KBM-7 (cell line): ENCODE measurements at regions not wholly inside any gene's neighbourhood (a gene's known extent, or its start where the extent isn't known, plus 50 kb on each side); places are given as distances from the start of the nearest gene placed in this dataset.
"Not testable (repeated sequence)": the region's sequence is repeated elsewhere in the genome, so short reads cannot be mapped to it uniquely, and the experiment has no call there.

Experiments used
- DNase-seq: peaks from one replicate; pipeline ENCODE4 v3.0.0-alpha.2; 2015
- in situ Hi-C: fragments of 300-500 bp; cut with MboI; formaldehyde crosslinking; loops from 2 replicates; pipeline ENCODE4 v1.14.3; 2020; ENCODE audit warnings: low sequenced_read_pairs, low pct_unique_long_range_greater_than_20kb, mixed read lengths

GRCh38 chr2:138877421-138877820 lies 97.2 kb upstream of the NXPH2 start:
- in situ Hi-C loops: no loop called here

DNA sequence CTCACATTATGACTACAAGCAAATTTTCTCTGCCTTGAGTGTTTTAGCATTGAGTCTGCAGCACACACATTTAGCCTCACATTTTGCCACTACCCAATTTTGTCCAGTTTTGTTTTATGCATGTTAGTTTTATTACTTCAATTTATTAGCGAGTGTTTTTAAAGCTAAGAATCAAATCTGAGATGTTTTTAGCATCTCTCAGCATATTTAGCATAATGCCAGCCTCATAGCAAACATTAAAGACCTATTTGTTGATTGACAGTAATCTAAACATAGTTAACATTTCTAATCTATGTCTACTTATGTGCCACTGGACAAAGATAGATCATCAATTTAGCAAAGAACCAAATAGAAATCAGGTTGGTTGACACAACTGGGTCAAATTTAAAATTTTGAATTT lies 94.1 kb upstream of the NXPH2 start:
- no peak for DNase-seq
- in situ Hi-C loops: no loop called here

More at GRCh38 chr2:138877421-138877820, 97.2 kb upstream of the NXPH2 start:
- no peak for DNase-seq

- DNase-seq, in situ Hi-C loops: not testable (repeated sequence)
Measured at GRCh38 chr2:138872116-138872515, 91.9 kb upstream of the NXPH2 start.

- in situ Hi-C loops: no loop called here
Measured at GRCh38 chr2:138871312-138871711, 91.1 kb upstream of the NXPH2 start.

GRCh38 chr2:138867341-138867740 lies 87.2 kb upstream of the NXPH2 start:
- DNase-seq: no peak

More at GRCh38 chr2:138871312-138871711, 91.1 kb upstream of the NXPH2 start:
- DNase-seq: no peak

DNA sequence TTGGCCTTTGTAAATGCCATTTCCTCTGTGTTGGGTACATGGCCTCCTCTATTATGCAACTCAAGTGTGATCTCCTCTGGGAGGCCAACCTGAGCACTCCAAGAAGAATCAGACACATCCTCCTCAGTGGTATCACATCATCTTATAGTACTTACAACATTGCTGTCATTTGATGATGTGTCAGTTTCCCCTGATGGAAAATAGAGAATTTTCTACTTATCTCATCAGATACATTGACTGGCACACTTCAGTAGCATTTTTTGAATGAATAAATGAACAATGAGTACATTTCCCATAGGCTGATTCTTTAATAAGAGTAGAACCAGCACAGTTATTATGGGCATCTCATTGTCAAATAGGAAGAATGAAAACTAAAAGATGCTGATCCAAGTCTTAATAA lies 86.6 kb upstream of the NXPH2 start:
- no peak for DNase-seq
- in situ Hi-C loops: no loop called here

More at GRCh38 chr2:138867341-138867740, 87.2 kb upstream of the NXPH2 start:
- in situ Hi-C loops: no loop called here

DNA sequence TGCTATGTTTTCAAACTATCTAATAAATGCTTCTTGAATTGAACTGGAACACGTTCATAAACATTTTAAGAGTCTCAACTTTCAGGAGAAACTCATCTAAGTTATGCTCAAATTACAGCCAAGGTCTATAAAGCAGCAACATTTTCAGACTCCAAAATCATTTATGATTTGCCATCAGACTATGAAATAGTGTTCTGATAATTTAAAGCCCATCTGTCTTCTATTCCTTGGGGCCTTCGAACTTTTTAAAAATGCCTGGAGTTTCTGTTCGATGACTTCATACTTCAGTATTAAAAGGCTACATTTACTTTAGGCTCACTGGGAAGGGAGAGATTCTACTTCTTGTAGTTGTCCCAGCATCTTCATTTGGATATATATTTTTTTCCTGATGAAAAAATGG lies 73.6 kb upstream of the NXPH2 start:
- in situ Hi-C loops: no loop called here
- no peak for DNase-seq

DNA sequence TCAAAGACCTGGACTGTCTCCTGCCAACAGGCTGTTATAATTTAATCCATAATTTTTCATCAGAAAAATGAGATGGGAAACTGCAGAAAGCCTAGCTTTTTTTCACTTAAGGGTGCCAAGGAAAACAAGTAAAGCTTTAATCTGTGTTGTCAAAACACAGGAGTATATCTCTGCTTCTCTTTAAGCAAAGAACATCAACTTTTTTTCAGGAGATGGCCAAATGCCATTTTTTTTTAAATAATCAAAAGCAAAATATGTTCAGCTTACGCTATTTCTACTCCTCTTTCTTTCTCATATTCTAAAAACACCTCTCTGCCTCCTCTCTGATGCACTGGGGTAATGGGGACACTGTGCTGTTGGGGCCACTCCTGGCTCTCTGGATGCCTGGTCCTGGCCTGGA lies 73.1 kb upstream of the NXPH2 start:
- no peak for DNase-seq
- in situ Hi-C loops: no loop called here

- peak; percentile 42 for DNase-seq
- in situ Hi-C loops: no loop called here
Measured at GRCh38 chr2:138846216-138846821, 66.1 kb upstream of the NXPH2 start.

GRCh38 chr2:138842341-138842740 lies 62.2 kb upstream of the NXPH2 start:
- DNase-seq: no peak
- in situ Hi-C loops: no loop called here

DNA sequence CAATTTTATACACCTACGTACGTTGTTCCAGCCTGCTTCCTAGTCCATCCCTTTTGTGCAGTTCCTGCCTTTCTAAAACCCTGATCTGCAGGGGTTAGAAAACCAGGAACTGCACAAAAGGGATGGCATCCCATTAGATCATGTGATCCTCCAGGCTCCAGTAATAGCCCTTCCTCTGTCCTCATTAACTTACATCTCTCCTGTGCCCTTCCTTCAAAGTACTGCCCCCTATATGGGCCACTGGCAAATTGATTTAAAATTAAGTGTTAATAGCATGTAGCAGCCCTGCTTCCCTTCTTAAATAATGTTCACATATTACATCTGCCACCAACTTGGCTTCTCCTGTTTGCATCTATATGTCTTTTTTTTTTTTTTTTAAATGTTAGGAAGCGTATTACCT lies 61.3 kb upstream of the NXPH2 start:
- no peak for DNase-seq
- in situ Hi-C loops: no loop called here

- DNase-seq: no peak
- in situ Hi-C loops: no loop called here
Measured at GRCh38 chr2:138838851-138839620, 58.8 kb upstream of the NXPH2 start.

GRCh38 chr2:138831691-138832090 lies 51.5 kb upstream of the NXPH2 start:
- in situ Hi-C loops: no loop called here

DNA sequence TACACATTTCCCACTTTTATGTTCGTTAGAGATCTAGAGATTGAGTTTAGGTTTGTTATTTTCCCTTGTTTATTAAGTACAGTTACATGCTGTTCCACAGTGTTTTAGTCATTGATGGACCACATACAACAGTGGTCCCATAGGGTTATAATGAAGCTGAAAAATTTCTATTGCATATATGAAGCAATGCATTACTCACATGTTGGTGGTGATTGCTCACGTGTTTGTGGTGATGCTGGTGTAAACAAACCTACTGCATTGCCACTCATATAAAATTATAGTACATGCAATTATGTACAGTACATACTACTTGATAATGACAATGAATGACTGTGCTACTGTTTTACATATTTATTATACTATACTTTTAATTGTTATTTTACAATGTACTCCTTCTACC lies 51.0 kb upstream of the NXPH2 start:
- DNase-seq: no peak
- in situ Hi-C loops: no loop called here

More at GRCh38 chr2:138831691-138832090, 51.5 kb upstream of the NXPH2 start:
- DNase-seq: no peak

DNA sequence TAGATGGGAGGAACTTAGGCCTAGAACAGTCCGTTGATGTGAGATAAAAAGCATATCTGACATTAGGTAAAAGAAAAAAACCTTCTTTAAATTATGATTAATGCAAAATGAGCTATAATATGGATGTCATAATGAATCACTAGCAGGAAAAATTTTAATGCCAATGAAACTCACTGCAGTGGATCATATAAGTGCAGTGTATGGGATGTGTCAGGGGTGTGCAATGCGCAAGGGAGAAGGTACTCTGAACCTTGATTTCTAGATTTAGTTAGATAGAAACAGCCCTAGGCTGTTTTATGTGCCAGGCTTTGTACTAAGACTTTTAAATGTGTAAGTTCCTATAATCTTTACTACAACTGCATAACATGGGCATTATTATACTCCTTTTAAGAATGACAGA lies 50.4 kb upstream of the NXPH2 start:
- in situ Hi-C loops: no loop called here
- DNase-seq: no peak
